ENCODE measurements at regions not wholly inside any gene's neighbourhood (a gene's known extent, or its start where the extent isn't known, plus 50 kb on each side); places are given as distances from the start of the nearest gene placed in this dataset.

GRCh38 chr1:47677241-47677940 lies 239.5 kb downstream of the FOXD2 start:
- TF ChIP-seq CTCF (IDR thresholded peaks at IDR 0.05; ENCODE audit: low read depth, low read length, missing control alignments): no peak
- H3K4me3 ChIP-seq (ENCODE audit: low read depth, low read length): no peak overlapping the region

GRCh38 chr1:47678464-47678980 lies 240.7 kb downstream of the FOXD2 start:
- H3K4me3 ChIP-seq (ENCODE audit: low read depth, low read length): no peak overlapping the region
- TF ChIP-seq CTCF (IDR thresholded peaks at IDR 0.05; ENCODE audit: low read depth, low read length, missing control alignments): no peak
- DNase-seq (ENCODE audit: low read depth): no peak

More at GRCh38 chr1:47677241-47677940, 239.5 kb downstream of the FOXD2 start:
- DNase-seq (ENCODE audit: low read depth): no peak

GRCh38 chr1:47679301-47679791 lies 241.5 kb downstream of the FOXD2 start:
- DNase-seq (ENCODE audit: low read depth): no peak
- TF ChIP-seq CTCF (IDR thresholded peaks at IDR 0.05; ENCODE audit: low read depth, low read length, missing control alignments): no peak

GRCh38 chr1:47679826-47680225 lies 242.0 kb downstream of the FOXD2 start:
- TF ChIP-seq CTCF (IDR thresholded peaks at IDR 0.05; ENCODE audit: low read depth, low read length, missing control alignments): no peak
- no peak for DNase-seq (ENCODE audit: low read depth)
- H3K4me3 ChIP-seq (ENCODE audit: low read depth, low read length): no peak overlapping the region

More at GRCh38 chr1:47679301-47679791, 241.5 kb downstream of the FOXD2 start:
- H3K4me3 ChIP-seq (ENCODE audit: low read depth, low read length): no peak overlapping the region

GRCh38 chr1:47680815-47681475 lies 243.1 kb downstream of the FOXD2 start:
- no peak overlapping the region for H3K4me3 ChIP-seq (ENCODE audit: low read depth, low read length)
- no peak for DNase-seq (ENCODE audit: low read depth)
- TF ChIP-seq CTCF (IDR thresholded peaks at IDR 0.05; ENCODE audit: low read depth, low read length, missing control alignments): no peak

- H3K4me3 ChIP-seq (ENCODE audit: low read depth, low read length): no peak overlapping the region
- no peak for DNase-seq (ENCODE audit: low read depth)
- no peak for TF ChIP-seq CTCF (IDR thresholded peaks at IDR 0.05; ENCODE audit: low read depth, low read length, missing control alignments)
These were observed 243.9 kb downstream of the FOXD2 start for GRCh38 chr1:47681735-47682134.

All from GM12864 (cell line).